HCEC 1CT (cell line): ENCODE measurements at regions not wholly inside any gene's neighbourhood (a gene's known extent, or its start where the extent isn't known, plus 50 kb on each side); places are given as distances from the start of the nearest gene placed in this dataset.
A peak's percentile ranks its signal among the peaks of the same experiment; 100 is the strongest.

Experiments used
- DNase-seq: peaks from one replicate; pipeline ENCODE4 v3.0.0-alpha.2; 2017

DNA sequence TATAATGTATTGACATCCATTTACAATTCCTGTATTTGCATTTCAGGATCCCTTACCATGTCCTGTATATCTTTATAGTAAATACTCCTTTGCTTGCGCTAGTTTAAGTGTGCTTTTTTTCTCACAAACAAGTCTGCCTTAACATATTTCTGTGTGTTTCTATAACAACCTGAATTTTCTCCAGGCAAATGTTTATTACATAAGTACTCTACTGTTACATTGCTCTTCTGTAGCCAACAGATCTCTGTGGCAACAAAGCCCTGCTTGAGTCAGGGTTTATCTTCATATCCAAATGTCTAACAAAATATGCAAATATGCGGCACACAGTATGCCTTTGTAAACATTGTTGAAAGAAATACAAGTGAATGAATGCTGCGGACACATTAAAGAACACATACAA lies 625.5 kb downstream of the TLL1 start:
- DNase-seq = no peak

DNA sequence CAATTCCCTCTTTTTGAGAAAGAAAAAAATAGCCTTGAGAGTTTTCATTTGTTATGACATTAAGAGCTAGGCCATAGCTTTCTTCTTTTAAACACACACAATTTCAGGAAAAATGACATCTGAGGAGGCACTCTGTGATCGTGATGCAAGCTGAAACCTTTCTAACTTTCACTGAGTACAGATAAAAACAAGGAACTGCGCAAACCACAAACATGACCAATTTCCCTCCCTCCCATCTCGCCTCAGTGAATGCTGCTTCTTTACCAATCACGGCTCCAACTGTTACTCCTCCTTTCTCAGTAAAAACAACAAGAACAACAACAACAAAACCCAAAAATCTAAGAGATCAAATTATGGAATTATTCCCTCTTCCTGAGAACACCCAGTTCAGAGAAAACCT lies 626.8 kb downstream of the TLL1 start:
- peak; percentile 5 for DNase-seq

DNA sequence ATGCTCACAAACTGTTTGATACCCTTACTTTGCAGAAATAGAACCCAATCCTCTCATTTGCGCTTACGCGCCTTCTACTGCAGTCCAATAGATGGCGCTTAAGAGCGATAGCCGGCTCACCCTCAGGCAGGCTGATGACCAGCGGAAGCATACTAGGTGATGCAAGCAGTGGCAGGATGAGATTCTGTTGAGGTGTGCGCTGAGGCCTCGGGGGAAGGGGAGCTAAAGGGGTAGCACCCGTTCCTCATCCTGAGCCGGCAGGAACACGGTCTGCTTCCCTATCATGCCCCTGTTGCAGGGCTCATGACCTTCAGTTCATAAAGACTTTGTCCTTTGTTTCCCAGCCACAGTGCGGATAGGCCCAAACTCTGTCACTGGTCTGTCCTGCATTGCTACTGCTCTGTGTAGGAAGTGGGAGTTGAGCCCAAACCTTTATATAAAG lies 628.9 kb downstream of the TLL1 start:
- DNase-seq = no peak

DNA sequence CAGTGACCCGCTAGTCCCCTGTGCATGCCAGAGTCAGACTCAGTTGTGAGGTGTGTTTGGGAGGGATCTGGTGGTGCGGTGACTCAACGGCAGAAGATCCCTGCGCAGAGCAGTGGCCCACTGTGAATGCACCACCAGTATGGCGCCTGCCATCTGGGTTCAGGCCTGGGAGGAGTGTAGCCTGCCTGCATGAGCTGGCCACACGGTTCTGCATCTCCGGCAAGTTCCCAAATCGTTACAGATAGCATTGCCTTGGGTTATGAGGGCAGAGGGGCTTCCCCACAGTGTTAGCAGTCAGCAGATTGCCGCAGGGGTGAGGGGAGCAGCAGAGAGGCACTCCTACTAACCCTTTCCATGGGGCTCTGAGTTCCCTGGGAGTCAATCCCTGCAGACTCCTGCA lies 629.6 kb downstream of the TLL1 start:
- no peak for DNase-seq

DNA sequence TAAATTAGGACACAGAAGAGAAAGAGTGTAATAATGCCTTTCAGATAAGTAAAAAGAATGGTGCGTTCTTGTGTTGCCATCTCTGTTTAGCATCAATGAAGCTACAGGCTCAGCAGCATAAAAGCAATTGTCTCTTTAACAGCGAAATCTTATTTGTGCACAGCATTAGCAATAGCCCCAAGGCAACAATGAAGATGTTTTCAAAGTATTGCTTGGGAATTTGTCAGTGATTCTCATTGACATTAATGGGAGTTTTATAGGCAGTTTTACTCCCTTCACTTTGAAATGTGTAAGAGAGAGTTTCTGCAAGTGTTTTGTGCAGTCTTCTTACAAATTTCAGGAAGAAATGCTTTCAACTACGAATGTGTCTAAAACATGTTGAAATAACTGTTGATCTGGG lies 633.0 kb downstream of the TLL1 start:
- no peak for DNase-seq

DNA sequence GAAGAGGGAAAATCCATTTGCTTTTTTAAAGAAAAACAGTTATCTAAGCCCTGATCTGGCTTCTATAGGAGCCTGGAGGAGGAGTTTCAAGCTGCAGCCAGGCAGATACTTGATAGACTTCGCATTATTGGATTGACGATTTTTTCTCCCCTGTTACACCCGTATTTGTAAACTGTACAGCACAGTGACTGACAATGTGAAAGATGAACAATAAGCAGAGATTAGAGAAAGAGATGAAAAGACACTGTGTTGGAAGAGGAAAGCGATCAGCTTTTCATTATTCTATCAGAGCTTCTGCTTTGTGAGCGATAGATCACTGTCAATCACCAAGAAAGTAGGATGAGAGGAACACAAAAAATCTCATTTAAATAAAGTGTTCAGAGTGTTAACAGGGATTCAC lies 639.2 kb downstream of the TLL1 start:
- DNase-seq = no peak

DNA sequence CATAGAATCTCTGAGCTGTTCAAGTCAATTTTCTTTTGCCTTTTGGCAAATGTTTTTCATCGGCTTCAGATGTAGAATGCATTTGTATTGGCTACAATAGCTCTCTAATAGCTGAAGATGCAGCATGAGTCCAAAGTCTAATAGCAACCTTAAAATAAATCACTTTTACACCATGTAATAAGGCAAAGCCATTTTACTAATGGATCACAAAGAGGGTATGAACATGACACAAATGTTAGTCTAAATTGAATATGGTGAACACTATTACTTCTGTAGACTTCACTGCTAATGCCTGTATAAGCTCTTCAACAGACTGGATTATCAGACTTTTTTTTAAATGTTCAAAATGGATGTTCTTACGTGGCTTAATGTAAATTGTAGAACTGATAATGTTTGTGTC lies 645.3 kb downstream of the TLL1 start:
- DNase-seq = no peak

DNA sequence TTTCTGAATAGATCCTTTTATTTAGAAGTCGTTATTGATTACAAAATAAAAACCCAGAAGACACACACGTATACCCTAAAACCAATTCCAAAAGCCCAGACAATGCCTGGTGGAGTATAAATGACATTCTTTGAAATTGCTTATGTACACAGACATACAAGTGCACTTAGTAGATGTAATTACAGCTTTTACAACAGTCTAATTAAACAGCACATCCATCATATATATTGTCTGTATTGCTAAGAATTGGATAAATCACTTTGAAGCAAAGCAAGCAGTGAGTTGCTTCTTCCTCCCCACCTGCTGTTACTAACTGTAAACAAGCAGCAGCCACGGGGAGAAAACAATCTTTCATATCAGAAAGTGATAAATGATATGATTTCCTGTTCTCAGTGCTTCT lies 645.7 kb downstream of the TLL1 start:
- DNase-seq = no peak

DNA sequence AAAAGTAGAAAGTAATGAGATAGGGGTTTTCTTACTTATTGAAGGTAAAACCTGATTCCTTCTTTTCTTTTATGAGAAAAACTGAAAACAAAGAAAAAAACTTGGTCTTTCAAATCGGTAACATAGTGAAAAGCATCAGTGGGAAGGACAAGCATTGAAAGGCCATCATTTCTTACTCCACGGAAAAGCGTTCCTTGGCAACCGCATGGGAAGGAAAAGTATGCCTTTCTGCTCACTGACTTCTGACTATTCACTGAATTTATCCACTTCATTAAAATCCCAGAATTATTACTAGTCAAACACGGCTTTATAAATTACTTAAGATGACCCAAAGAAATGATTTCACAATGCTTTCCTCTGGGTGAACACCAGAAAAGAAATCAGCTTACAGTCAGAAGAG lies 646.7 kb downstream of the TLL1 start:
- DNase-seq = no peak

DNA sequence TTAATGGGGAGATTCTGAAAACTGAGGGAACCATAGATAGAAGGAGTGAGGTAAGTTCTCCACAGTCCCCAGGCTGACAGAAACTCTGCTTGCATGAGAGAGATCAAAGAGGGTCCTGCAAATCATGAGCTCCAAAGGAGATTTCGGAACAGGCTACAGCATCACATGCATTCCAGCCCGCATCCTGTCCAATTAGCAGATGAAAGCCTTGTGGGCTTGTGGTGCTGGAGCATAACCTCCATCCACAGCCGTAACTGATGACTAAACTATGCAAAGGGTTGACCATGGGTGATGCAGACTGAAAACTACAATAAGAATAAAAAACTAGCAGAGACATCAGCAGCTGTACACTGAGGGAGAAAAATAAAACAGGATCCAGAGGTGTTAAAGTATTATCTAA lies 654.5 kb downstream of the TLL1 start:
- DNase-seq = peak; percentile 21

DNA sequence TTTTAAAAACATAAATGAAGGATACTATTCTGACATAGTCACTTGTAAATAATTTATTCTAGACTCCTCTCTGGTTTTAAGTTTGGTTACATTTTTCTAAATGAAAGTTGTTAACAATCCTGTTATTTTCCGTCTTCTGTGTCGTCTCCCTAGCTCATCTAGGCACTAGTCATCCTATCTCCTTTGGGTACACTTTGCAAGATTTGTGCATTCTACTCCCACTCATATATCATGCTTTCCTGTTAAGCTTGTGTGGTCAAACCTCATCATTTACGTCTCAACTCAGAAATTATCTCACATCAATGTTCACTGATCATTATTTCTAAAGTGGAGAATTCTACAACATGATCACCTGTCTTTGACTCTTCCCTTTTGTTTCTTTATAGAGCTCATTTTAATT lies 658.7 kb downstream of the TLL1 start:
- DNase-seq = no peak

DNA sequence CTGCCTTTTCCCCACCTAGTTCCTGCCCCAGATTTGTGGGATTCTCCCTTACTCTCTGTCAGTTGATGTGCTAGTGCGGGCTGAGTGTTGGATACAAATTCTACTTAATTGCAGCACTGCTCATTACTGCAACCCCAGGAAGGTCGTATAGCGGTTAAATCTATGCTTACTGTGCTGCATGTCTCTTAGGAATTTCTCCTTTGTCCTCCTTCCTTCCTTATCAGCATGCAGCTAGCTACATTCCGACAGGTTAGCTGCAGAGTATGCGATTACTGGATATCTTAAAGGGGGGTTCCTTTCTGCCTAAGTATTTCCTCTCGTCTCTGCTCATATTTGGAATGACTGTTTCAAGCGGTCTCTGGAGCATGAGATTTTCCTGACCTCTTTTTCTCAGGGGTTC lies 662.8 kb downstream of the TLL1 start:
- DNase-seq = no peak

DNA sequence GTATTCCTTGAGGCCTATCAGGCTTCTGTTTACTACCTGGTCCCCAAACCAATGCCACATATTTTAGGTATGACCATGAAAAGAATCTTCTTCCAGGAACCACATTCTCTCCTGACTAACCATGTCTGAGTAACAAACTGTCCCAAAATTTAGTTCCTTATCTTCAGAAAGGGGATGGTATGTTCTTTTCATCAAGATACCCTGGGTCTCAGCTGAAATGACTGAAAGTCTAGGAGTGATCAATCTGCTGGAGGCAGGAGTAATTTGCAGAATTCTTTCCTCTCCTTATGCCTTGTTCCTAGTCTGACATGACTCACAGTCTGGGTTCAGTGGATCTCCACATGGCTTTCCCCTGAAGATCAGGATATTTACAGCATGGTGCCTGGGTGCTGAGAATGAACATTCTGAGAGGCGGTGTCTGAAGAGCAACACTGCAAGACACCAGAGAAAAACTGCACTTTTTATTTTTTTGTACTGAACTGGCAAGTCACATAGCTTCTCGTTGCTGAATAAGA lies 665.5 kb downstream of the TLL1 start:
- no peak for DNase-seq

DNA sequence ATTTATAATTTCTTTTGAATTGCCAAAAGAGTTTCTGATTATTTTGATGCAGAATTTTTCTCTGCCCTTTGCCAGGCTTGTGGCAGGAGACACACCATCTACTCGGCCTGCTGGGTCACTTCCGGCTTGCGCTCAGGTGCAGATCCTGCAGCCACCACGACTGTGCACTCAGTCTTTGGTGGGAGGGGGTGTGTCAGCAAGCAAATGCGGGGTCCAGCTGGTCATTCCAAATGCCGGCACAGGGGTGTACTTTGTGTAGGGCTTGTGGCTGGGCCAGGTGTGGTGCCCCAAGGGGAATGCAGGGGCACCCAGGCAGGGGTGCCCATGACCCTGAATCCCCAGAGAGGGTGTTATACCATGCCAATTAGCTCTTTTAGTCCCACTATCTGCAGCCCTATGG lies 673.0 kb downstream of the TLL1 start:
- no peak for DNase-seq

DNA sequence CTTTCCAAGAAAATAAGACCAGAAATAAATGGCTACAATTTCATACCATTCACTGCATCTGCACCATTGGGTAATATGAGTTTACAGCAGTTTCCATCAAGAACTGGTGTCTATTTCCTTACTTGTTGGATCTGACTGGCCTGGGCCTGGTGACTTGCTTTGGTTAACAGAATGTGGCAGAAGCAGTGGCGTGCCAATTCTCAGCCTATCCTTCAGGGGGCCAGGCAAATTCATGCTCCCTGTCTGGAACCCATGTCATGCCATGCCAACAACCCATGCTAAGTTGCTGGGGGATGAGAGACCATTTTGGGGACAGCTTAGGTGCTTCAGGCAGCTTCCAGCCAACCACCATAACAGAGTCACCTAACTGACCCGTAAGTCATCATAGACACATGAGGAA lies 656.7 kb downstream of the SPOCK3 start:
- DNase-seq = no peak

DNA sequence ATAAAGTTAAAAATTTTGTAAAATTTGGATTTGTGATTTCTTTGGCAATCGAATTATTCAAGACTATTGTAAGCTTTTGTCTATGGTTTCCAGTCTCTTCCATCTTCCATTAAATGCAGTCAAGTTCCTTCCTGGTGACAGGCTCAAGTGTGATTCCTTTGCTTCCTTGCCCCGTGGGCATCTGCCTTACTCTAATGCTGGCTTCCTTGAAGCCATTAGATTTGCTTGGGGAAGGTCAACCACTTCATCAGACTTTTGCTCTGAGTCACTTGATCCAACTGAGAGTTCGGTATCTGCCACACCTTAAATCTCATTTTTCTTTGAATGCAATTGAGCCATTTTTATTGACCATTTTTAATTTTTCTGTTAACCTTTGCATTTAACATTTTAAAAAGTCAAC lies 648.8 kb downstream of the SPOCK3 start:
- DNase-seq = no peak

DNA sequence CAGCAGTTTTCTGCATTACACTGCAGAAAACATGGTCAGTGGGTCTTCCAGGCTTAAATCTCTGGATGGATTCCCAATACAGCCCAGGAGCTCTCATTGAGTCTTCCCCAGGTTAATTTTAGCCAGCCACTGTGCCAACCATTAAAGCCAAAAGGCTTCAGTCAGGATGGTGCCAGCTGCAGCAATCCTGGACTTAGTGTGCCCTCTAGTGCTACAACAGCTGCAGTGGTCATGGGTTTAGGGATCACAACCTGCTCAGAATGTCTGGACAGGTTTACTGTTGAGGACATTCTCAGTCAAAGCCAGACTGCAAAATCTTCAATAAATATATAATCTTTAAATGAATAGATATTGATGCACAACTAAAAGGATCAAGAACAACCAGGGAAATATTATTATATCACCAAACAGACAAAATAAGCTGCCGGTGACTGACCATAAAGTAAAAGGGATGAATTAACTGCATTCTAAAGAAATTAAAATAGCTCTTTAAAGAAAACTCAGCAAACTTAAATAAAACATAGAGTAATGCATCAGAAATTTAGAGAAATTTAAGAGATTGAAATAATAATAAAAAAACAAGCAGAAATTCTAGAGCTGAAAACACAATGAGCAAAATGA lies 639.9 kb downstream of the SPOCK3 start:
- peak; percentile 26 for DNase-seq

DNA sequence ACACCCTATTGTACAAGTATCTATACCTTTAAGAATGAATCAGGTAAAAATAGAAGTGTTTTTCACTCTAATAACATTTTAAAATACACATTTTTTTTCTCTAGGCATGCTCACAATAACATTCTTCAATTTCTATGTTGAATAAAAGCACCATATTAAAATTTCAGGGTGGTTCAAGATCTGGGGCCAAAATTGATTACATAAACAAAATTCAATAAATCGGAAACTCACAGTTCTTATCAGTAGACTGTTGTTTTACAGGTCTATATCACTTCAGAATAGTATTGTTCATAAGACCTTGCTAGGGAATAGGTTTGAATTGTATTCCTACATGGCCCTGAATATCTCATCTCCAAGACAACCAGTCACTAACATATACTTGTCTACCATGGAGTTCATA lies 634.0 kb downstream of the SPOCK3 start:
- DNase-seq = no peak

DNA sequence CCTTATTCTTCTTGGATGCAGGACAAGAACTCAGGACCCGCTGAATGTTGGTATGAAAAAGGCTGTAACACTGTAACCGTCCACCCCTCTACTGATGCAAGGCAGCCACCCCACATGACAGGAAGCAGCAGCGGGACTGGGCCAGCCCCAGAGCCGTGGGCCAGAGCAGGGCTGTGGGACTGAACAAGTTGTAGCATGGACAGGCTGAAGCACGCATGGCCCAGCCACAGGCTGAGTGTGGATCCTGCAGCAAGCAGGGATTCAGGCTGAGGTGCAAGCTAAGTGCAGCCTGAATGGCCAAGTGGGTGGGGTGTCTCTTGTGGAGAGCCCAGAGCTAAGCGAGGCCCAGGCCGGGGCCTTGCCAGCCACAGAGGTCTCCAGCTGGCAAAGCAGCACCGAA lies 632.2 kb downstream of the SPOCK3 start:
- no peak for DNase-seq

DNA sequence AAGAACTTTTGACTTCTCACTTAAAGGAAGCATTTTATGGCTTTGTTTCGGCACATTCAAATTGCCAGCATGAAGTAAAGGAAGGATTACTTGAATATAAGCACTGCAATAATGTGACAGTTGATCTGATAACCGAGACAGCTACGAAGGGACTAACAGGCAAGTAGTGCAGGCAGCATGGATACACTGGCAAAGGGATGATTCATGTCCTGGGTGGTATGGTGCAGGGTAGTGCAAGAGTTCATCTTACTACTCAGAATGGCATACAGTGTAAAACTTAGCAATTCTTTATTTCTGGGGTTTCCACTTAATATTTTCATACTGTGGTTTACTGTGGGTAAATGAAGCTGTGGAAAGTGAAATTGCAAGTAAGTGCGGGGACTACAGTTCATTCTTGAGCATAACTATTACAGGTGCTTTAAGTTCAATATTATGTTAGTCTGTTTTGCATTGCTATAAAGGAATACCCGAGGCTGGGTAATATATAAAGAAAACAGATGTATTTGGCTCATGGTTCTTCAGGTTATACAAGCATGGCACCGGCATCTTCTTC lies 611.8 kb downstream of the SPOCK3 start:
- peak; percentile 5 for DNase-seq

DNA sequence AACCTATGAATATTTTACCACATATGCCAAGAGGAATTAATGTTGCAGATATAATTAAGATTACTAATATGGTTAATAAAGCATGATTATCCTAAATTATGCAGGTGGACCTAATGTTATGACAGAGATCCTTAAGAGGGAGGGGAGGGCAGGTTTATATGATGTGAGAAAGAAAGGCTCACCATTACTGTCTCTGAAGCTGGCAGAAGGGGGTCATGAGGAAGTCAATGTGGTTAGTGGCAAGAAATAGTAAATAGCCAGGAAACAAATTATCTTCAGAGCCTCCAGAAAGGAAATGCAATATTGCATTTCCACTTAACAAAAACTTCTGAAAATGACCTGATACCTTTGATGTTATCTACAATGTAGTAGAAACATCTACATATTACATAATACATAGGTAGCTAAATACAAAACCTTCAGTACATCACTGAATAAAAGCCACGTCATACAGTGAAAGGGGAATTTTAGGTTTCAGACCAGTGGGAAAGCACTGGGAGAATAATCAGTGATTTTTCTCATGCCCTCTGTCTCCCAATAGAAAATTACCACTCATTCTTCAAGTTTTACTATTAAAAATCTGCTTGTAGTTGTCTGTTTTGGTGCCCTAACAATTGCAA lies 609.2 kb downstream of the SPOCK3 start:
- no peak for DNase-seq

DNA sequence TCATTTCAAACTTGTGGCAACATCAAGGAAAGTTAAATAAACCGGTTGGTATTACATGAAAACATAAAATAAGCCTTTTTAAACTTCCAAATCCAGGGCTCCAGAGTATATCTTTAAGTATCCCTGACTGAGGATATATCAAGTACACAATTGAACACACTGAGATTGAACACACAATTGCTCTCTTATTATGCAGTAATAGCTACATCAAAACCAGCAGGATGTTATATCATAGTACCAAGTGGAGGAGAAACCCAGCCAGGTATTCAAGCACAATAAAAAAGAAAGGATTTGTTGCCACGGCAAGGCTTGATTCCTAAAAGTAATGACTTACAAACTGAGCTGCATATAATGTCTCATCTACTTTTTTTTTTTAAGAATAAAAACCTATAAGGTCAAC lies 605.8 kb downstream of the SPOCK3 start:
- DNase-seq = no peak

DNA sequence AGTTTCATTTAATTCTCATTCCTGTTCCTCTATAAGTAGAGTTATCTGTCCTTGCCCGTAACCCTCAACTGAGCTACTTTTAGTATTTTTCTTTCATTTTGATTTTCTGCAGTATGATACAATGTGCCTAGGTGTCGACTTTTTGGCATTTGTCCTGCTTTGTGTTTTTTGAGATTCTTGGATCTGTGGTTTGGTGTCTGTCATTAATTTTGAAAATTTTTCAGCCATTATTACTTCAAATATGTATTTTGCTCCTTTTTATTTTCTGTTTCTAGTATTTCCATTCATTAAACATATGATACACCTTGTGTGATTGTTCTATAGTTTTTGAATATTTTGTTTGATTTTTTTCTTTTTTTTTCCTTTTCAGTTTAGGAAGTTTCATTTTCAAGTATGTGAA lies 598.9 kb downstream of the SPOCK3 start:
- DNase-seq = no peak

DNA sequence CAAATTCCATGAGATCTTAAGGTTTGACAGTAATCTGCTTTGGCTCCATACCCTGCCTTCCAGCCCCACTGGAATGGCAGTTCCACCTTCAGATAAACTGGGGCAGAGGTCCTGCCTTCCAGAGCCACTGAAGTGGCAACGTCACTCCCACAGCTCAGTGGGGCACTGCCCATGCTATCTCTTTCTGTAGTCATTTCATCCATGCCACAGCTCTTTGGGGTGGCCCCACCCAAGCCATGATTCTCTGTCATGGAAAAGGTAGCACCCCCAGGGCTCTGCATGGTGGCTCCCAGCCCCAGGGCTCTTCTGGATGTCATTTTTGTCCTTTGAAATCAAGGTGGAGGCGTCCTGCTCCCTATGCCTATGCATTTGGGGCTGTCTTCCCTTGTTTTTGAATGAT lies 596.5 kb downstream of the SPOCK3 start:
- no peak for DNase-seq

DNA sequence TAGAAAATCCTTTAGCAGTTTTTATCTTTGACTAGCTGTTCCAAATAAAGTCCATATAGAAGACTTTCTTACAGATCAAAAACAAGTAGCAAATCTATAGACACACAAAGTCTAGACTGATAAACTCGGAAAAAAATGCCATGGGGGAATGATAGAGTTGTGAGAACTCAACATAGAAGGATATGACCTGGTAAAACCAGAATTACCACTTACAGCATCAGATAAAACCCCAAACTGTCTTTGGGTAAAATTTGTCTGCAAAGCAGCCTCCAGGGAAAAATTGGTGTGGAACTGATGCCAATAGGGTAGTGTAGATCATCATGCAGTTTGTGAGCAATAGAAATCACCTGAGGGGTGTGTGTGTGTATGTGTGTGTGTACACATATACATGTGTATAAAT lies 579.1 kb downstream of the SPOCK3 start:
- no peak for DNase-seq
